Naive B cell (primary cell): ENCODE measurements at regions not wholly inside any gene's neighbourhood (a gene's known extent, or its start where the extent isn't known, plus 50 kb on each side); places are given as distances from the start of the nearest gene placed in this dataset.
A peak's percentile ranks its signal among the peaks of the same experiment; 100 is the strongest.

ENCODE experiments used
- ATAC-seq, 2 donors: fragments of 150-1000 bp; cut with Tn5 transposase; 2 replicates each; pipeline ENCODE4 v1.10.0; 2021; ENCODE audit warnings: low read depth in 2 of 2, mild to moderate bottlenecking in 2 of 2, moderate library complexity in 2 of 2
- DNase-seq: peaks from one replicate; pipeline ENCODE4 v3.0.0; 2022
- H3K27ac Mint-ChIP-seq, 6 donors: one replicate each; pipeline ENCODE4 v1.8.0; 2020 to 2022; ENCODE audit warnings: mild to moderate bottlenecking in 6 of 6, mixed read lengths in 6 of 6, moderate library complexity in 5 of 6, inconsistent platforms in 2 of 6
- H3K27me3 Mint-ChIP-seq, 3 donors: one replicate each; pipeline ENCODE4 v1.8.0; 2021 to 2022; ENCODE audit warnings: mixed read lengths in 3 of 3, mild to moderate bottlenecking in 1 of 3
- H3K36me3 Mint-ChIP-seq, 2 donors: one replicate each; pipeline ENCODE4 v1.8.0; 2020 to 2022; ENCODE audit warnings: mixed read lengths in 2 of 2, inconsistent platforms in 1 of 2, mild to moderate bottlenecking in 1 of 2
- H3K4me1 Mint-ChIP-seq, 3 donors: one replicate each; pipeline ENCODE4 v1.8.0; 2020 to 2022; ENCODE audit warnings: mixed read lengths in 3 of 3, inconsistent platforms in 1 of 3, mild to moderate bottlenecking in 1 of 3, moderate library complexity in 1 of 3
- H3K4me3 Mint-ChIP-seq, 8 donors: one replicate each; pipeline ENCODE4 v1.8.0; 2020 to 2022; ENCODE audit warnings: mild to moderate bottlenecking in 8 of 8, mixed read lengths in 8 of 8, moderate library complexity in 8 of 8, inconsistent platforms in 2 of 8
- H3K9me3 Mint-ChIP-seq, 7 donors: one replicate each; pipeline ENCODE4 v1.8.0; 2020 to 2022; ENCODE audit warnings: mixed read lengths in 7 of 7, mild to moderate bottlenecking in 5 of 7, inconsistent platforms in 2 of 7, moderate library complexity in 1 of 7

GRCh38 chr9:25427290-25427689, 251.0 kb downstream of the TUSC1 start:
- no peak for DNase-seq
- no peaks in the 10 kb centered on the region for H3K4me1 Mint-ChIP-seq
- peaks cover 2 to 11% (median 5%) of the 10 kb centered on the region in 7 donors for H3K9me3 Mint-ChIP-seq
- no peaks in the 10 kb centered on the region for H3K27me3 Mint-ChIP-seq
- H3K36me3 Mint-ChIP-seq = no peaks in the 10 kb centered on the region
- ATAC-seq = no peak
- H3K27ac Mint-ChIP-seq = no peak overlapping the region
- H3K4me3 Mint-ChIP-seq = no peak overlapping the region

GRCh38 chr9:25421560-25421959, 256.7 kb downstream of the TUSC1 start:
- Mint-ChIP-seq H3K27ac (no peak overlapping the region), H3K9me3 (peaks cover 0 to 13% (median 8%) of the 10 kb centered on the region in 7 donors), H3K27me3 (no peaks in the 10 kb centered on the region), H3K4me1 (no peaks in the 10 kb centered on the region), H3K4me3 (no peak overlapping the region), H3K36me3 (no peaks in the 10 kb centered on the region)
- ATAC-seq (no peak), DNase-seq (no peak)

GRCh38 chr9:25418974-25419373, 259.3 kb downstream of the TUSC1 start:
- DNase-seq = no peak
- H3K36me3 Mint-ChIP-seq = no peaks in the 10 kb centered on the region
- peaks cover 0 to 13% (median 7%) of the 10 kb centered on the region in 7 donors for H3K9me3 Mint-ChIP-seq
- H3K27ac Mint-ChIP-seq = no peak overlapping the region
- no peak overlapping the region for H3K4me3 Mint-ChIP-seq
- no peaks in the 10 kb centered on the region for H3K4me1 Mint-ChIP-seq
- no peaks in the 10 kb centered on the region for H3K27me3 Mint-ChIP-seq
- no peak for ATAC-seq

GRCh38 chr9:25415718-25416117, 262.5 kb downstream of the TUSC1 start:
- Mint-ChIP-seq H3K27ac (no peak overlapping the region), H3K4me1 (no peaks in the 10 kb centered on the region), H3K36me3 (no peaks in the 10 kb centered on the region), H3K27me3 (no peaks in the 10 kb centered on the region), H3K9me3 (peaks cover 0 to 11% (median 4%) of the 10 kb centered on the region in 7 donors), H3K4me3 (no peak overlapping the region)
- DNase-seq = no peak
- ATAC-seq = no peak

GRCh38 chr9:25412646-25413045, 265.6 kb downstream of the TUSC1 start:
- Mint-ChIP-seq H3K4me3 (no peak overlapping the region), H3K4me1 (no peaks in the 10 kb centered on the region), H3K9me3 (peaks cover 0 to 10% (median 0%) of the 10 kb centered on the region in 7 donors), H3K27me3 (no peaks in the 10 kb centered on the region), H3K36me3 (no peaks in the 10 kb centered on the region), H3K27ac (no peak overlapping the region)
- ATAC-seq (no peak), DNase-seq (no peak)

GRCh38 chr9:25397746-25398145, 280.5 kb downstream of the TUSC1 start:
- no peaks in the 10 kb centered on the region for H3K4me1 Mint-ChIP-seq
- ATAC-seq (no peak), DNase-seq (no peak)
- H3K27ac Mint-ChIP-seq = no peak overlapping the region
- peaks cover 0 to 7% (median 0%) of the 10 kb centered on the region in 7 donors for H3K9me3 Mint-ChIP-seq
- no peaks in the 10 kb centered on the region for H3K36me3 Mint-ChIP-seq
- H3K4me3 Mint-ChIP-seq = no peak overlapping the region
- H3K27me3 Mint-ChIP-seq = no peaks in the 10 kb centered on the region

- peaks cover 0 to 12% (median 0%) of the 10 kb centered on the region in 7 donors for H3K9me3 Mint-ChIP-seq
- ATAC-seq (no peak), DNase-seq (no peak)
- H3K27me3 Mint-ChIP-seq = no peaks in the 10 kb centered on the region
- no peaks in the 10 kb centered on the region for H3K4me1 Mint-ChIP-seq
- H3K27ac Mint-ChIP-seq = no peak overlapping the region
- no peak overlapping the region for H3K4me3 Mint-ChIP-seq
- no peaks in the 10 kb centered on the region for H3K36me3 Mint-ChIP-seq
Measured at GRCh38 chr9:25396828-25397227, 281.4 kb downstream of the TUSC1 start.

- peaks cover 0 to 2% (median 0%) of the 10 kb centered on the region in 7 donors for H3K9me3 Mint-ChIP-seq
- H3K27me3 Mint-ChIP-seq = no peaks in the 10 kb centered on the region
- no peaks in the 10 kb centered on the region for H3K36me3 Mint-ChIP-seq
- no peak for ATAC-seq
- H3K4me1 Mint-ChIP-seq = no peaks in the 10 kb centered on the region
- DNase-seq = no peak
- no peak overlapping the region for H3K4me3 Mint-ChIP-seq
- no peak overlapping the region for H3K27ac Mint-ChIP-seq
Measured at GRCh38 chr9:25381141-25381540, 297.1 kb downstream of the TUSC1 start.

- H3K4me1 Mint-ChIP-seq = no peaks in the 10 kb centered on the region
- ATAC-seq (no peak), DNase-seq (no peak)
- H3K9me3 Mint-ChIP-seq = peaks cover 2 to 12% (median 3%) of the 10 kb centered on the region in 7 donors
- H3K27ac Mint-ChIP-seq = no peak overlapping the region
- no peaks in the 10 kb centered on the region for H3K27me3 Mint-ChIP-seq
- no peak overlapping the region for H3K4me3 Mint-ChIP-seq
- no peaks in the 10 kb centered on the region for H3K36me3 Mint-ChIP-seq
Measured at GRCh38 chr9:25377039-25377438, 301.2 kb downstream of the TUSC1 start.

GRCh38 chr9:25374281-25374680, 304.0 kb downstream of the TUSC1 start:
- ATAC-seq (no peak), DNase-seq (no peak)
- no peaks in the 10 kb centered on the region for H3K4me1 Mint-ChIP-seq
- no peaks in the 10 kb centered on the region for H3K27me3 Mint-ChIP-seq
- peak overlapping the region in 1 of 6 donors; percentile 53 for H3K27ac Mint-ChIP-seq
- H3K9me3 Mint-ChIP-seq = peaks cover 3 to 13% (median 5%) of the 10 kb centered on the region in 7 donors
- no peak overlapping the region for H3K4me3 Mint-ChIP-seq
- no peaks in the 10 kb centered on the region for H3K36me3 Mint-ChIP-seq

- Mint-ChIP-seq H3K27ac (no peak overlapping the region), H3K9me3 (peaks cover 0 to 14% (median 3%) of the 10 kb centered on the region in 7 donors), H3K4me1 (no peaks in the 10 kb centered on the region), H3K27me3 (no peaks in the 10 kb centered on the region), H3K4me3 (no peak overlapping the region), H3K36me3 (no peaks in the 10 kb centered on the region)
- ATAC-seq (no peak), DNase-seq (no peak)
Measured at GRCh38 chr9:25366906-25367305, 311.3 kb downstream of the TUSC1 start.

GRCh38 chr9:25353783-25354182, 324.5 kb downstream of the TUSC1 start:
- no peak for DNase-seq
- Mint-ChIP-seq H3K4me3 (no peak overlapping the region), H3K27ac (no peak overlapping the region), H3K9me3 (peaks cover 3 to 21% (median 11%) of the 10 kb centered on the region in 7 donors), H3K36me3 (no peaks in the 10 kb centered on the region), H3K4me1 (no peaks in the 10 kb centered on the region), H3K27me3 (no peaks in the 10 kb centered on the region)
- no peak for ATAC-seq

GRCh38 chr9:25350011-25350410, 328.2 kb downstream of the TUSC1 start:
- H3K9me3 Mint-ChIP-seq = peaks cover 0 to 1% (median 0%) of the 10 kb centered on the region in 7 donors
- no peak overlapping the region for H3K4me3 Mint-ChIP-seq
- no peaks in the 10 kb centered on the region for H3K36me3 Mint-ChIP-seq
- no peaks in the 10 kb centered on the region for H3K27me3 Mint-ChIP-seq
- no peaks in the 10 kb centered on the region for H3K4me1 Mint-ChIP-seq
- ATAC-seq = no peak
- H3K27ac Mint-ChIP-seq = no peak overlapping the region
- no peak for DNase-seq

- Mint-ChIP-seq H3K27ac (no peak overlapping the region), H3K36me3 (no peaks in the 10 kb centered on the region), H3K9me3 (peaks cover 0 to 10% (median 3%) of the 10 kb centered on the region in 7 donors), H3K4me3 (no peak overlapping the region), H3K27me3 (no peaks in the 10 kb centered on the region), H3K4me1 (no peaks in the 10 kb centered on the region)
- DNase-seq = no peak
- ATAC-seq = no peak
Measured at GRCh38 chr9:25322142-25322541, 356.1 kb downstream of the TUSC1 start.

GRCh38 chr9:25310961-25311360, 367.3 kb downstream of the TUSC1 start:
- Mint-ChIP-seq H3K9me3 (peaks cover 0 to 10% (median 1%) of the 10 kb centered on the region in 7 donors), H3K27me3 (no peaks in the 10 kb centered on the region), H3K4me3 (no peak overlapping the region), H3K4me1 (no peaks in the 10 kb centered on the region), H3K27ac (no peak overlapping the region), H3K36me3 (no peaks in the 10 kb centered on the region)
- DNase-seq (no peak), ATAC-seq (no peak)
